ENCODE measurements at regions not wholly inside any gene's neighbourhood (a gene's known extent, or its start where the extent isn't known, plus 50 kb on each side); places are given as distances from the start of the nearest gene placed in this dataset.

DNA sequence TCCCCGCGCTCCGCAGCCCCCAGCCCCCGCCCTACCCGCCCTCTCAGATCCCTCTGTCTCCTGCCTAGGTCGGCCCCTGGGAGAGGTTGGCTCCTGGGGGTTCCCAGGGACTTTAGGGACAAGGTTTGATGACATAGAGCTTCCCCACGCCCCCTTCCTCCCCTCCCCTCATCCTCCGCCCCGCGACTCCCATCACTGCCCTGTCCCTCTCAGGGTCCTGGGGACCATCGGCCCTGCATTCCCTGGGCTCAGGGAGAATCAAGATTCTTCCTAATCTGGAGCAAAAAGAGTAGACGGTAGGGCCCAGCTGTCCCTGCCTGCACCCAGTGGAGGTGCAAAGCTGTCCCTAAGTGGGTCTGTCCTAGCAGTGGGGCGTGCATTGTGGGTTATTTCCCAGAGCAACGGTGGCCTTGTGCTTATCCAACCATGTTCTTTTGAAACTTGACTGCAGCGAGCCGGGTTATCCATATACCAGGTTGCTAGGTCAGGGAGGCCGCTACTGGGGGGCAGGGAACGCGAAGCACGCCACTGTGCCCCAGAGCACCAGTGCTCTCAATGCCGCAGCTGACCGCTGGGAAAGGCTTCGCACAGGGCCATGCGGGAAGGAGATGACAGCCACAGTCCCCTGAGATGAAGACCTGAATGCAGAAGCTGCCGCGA, 124.4 kb upstream of the PRMT8 start:
- H3K27me3 ChIP-seq (replicated peaks in 1 of 2; ENCODE audit: control insufficient read depth in 2 of 2, extremely low read depth in 1 of 2, insufficient read depth in 2 of 2, low read length in 1 of 2) = peaks cover 8 to 49% of the 10 kb centered on the region in 2 experiments
- no peak for ATAC-seq (replicated peaks in 1 of 4)
- H3K27ac ChIP-seq (ENCODE audit: low read length) = no peak overlapping the region
- no peaks in the 10 kb centered on the region for H3K9me3 ChIP-seq
- H3K4me1 Mint-ChIP-seq = peaks cover 2 to 6% (median 3%) of the 10 kb centered on the region in 3 donors
- DNase-seq = no peak
- no peaks in the 10 kb centered on the region for H3K36me3 ChIP-seq (ENCODE audit: control insufficient read depth in 2 of 2, extremely low read depth in 1 of 2, insufficient read depth in 1 of 2, low read length in 1 of 2)
- H3K4me1 ChIP-seq (ENCODE audit: control insufficient read depth in 1 of 2, extremely low read depth in 1 of 2, insufficient read depth in 2 of 2, low read length in 2 of 2) = no peaks in the 10 kb centered on the region
- ChIA-PET POLR2A (interaction anchor here in 1 of 2 donors (0.6 kb wide), 1 partner anchor 581 kb away, joined by 4 read pairs; no protein-coding TSS in a partner anchor), CTCF (no interaction called here)
- H3K36me3 Mint-ChIP-seq = no peaks in the 10 kb centered on the region
- WGBS (ENCODE audit: insufficient coverage) = 53% methylated on average over 18 of the region's 26 CpGs
- H3K27me3 Mint-ChIP-seq = peaks cover 21 to 23% of the 10 kb centered on the region in 2 donors
- no peak overlapping the region for H3K4me3 ChIP-seq (ENCODE audit: control insufficient read depth in 1 of 2, extremely low read depth in 1 of 2, low read length in 1 of 2)
- no peak overlapping the region for H3K4me3 Mint-ChIP-seq
- H3K27ac Mint-ChIP-seq = no peak overlapping the region
- H3K9me3 Mint-ChIP-seq = no peaks in the 10 kb centered on the region

DNA sequence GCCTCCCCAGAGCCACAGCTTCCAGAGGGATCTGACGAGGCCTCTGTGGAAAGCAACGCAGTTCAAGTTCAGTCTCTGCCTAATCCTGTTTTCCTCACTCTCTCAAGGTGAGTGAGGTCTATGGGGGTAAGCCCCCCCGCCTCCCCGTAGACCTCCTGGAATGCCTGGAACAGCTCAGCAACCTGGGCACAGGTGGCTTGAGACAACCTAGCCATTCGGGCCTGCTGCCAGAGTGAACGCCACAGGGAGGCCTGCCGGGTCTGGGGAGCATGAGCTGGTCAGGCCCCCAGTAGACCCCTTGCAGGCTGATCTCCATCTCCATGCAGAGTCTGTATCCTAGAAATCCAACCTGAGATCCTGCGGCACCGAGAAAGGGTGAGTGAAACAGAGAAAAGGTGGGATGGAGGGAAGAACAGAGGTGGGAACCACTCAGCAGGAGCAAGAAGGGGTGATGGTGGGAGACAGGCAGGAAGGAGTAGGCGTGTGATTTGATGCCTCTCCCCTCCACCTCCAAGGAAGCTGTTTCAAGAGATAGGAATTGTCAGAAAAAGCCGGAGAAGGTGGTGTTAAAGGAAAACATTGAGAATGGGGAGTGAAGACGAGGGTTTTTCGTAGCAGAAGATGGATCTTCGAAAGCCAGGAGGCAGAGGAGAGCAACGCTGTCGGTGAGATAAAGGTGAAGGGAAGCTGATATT, 123.1 kb upstream of the PRMT8 start:
- POLR2A ChIA-PET = no interaction called here
- CTCF ChIA-PET = no interaction called here
- no peaks in the 10 kb centered on the region for H3K36me3 Mint-ChIP-seq

DNA sequence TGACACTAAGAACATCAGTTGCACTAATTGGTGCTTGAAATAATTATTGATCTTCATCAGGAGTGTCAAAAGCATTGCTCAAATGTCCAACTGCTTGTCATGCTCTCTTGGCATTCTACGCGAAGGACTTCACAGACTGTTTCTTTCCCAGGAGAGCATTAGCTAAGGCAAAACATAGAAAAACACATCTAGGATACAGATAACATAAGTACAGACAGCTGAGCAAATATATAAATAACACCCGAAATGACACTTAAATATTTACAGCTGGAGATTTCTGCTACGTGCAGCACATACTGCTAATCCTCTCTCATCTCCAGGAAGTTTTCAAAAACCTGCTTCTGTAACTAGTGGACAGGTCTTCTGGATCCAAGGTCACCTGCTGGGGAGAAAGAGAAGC, 120.0 kb upstream of the PRMT8 start:
- no peaks in the 10 kb centered on the region for H3K36me3 ChIP-seq (ENCODE audit: control insufficient read depth in 2 of 2, extremely low read depth in 1 of 2, insufficient read depth in 1 of 2, low read length in 1 of 2)
- no peaks in the 10 kb centered on the region for H3K9me3 ChIP-seq
- no peak overlapping the region for H3K27ac Mint-ChIP-seq
- 93% methylated on average over 2 of the region's 4 CpGs for WGBS (ENCODE audit: insufficient coverage)
- no peak overlapping the region for H3K4me3 Mint-ChIP-seq
- no peak for DNase-seq
- H3K36me3 Mint-ChIP-seq = no peaks in the 10 kb centered on the region
- POLR2A ChIA-PET = no interaction called here
- no peaks in the 10 kb centered on the region for H3K4me1 Mint-ChIP-seq
- H3K27me3 ChIP-seq (replicated peaks in 1 of 2; ENCODE audit: control insufficient read depth in 2 of 2, extremely low read depth in 1 of 2, insufficient read depth in 2 of 2, low read length in 1 of 2) = peaks cover 8 to 23% of the 10 kb centered on the region in 2 experiments
- no peaks in the 10 kb centered on the region for H3K9me3 Mint-ChIP-seq
- H3K4me1 ChIP-seq (ENCODE audit: control insufficient read depth in 1 of 2, extremely low read depth in 1 of 2, insufficient read depth in 2 of 2, low read length in 2 of 2) = no peaks in the 10 kb centered on the region
- no peak overlapping the region for H3K27ac ChIP-seq (ENCODE audit: low read length)
- CTCF ChIA-PET = no interaction called here
- no peak for ATAC-seq (replicated peaks in 1 of 4)
- H3K4me3 ChIP-seq (ENCODE audit: control insufficient read depth in 1 of 2, extremely low read depth in 1 of 2, low read length in 1 of 2) = no peak overlapping the region
- H3K27me3 Mint-ChIP-seq = peaks cover 0 to 5% of the 10 kb centered on the region in 2 donors

More for the DNA sequence above, 123.1 kb upstream of the PRMT8 start:
- Histone ChIP-seq H3K4me1 (ENCODE audit: control insufficient read depth in 1 of 2, extremely low read depth in 1 of 2, insufficient read depth in 2 of 2, low read length in 2 of 2) (no peaks in the 10 kb centered on the region), H3K9me3 (no peaks in the 10 kb centered on the region), H3K27ac (ENCODE audit: low read length) (no peak overlapping the region), H3K4me3 (ENCODE audit: control insufficient read depth in 1 of 2, extremely low read depth in 1 of 2, low read length in 1 of 2) (no peak overlapping the region), H3K27me3 (replicated peaks in 1 of 2; ENCODE audit: control insufficient read depth in 2 of 2, extremely low read depth in 1 of 2, insufficient read depth in 2 of 2, low read length in 1 of 2) (peaks cover 8 to 47% of the 10 kb centered on the region in 2 experiments), H3K36me3 (ENCODE audit: control insufficient read depth in 2 of 2, extremely low read depth in 1 of 2, insufficient read depth in 1 of 2, low read length in 1 of 2) (no peaks in the 10 kb centered on the region)
- Mint-ChIP-seq H3K4me1 (peaks cover 2 to 6% (median 3%) of the 10 kb centered on the region in 3 donors), H3K4me3 (no peak overlapping the region), H3K27me3 (peaks cover 21 to 23% of the 10 kb centered on the region in 2 donors), H3K27ac (no peak overlapping the region), H3K9me3 (no peaks in the 10 kb centered on the region)
- ATAC-seq (replicated peaks in 1 of 4) (no peak), DNase-seq (no peak)
- 85% methylated on average over 11 of the region's 16 CpGs for WGBS (ENCODE audit: insufficient coverage)

DNA sequence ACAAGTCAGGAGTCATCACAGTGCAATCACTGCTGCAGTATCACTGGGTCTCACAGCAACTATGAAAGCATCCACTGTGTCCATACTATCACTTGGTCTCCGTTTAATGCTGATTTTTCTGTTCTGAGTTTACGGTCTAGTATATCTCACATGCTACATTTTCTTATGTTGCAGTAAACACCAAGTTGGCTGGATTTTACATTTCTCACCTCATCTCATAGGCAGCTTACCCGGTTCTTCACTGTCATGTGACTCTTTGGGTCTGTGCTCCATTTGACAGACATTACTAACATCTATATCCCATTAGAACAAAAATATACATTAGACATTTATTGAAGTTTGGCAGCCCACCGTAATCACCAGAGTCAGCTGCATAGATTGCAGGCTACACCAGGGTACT, 115.7 kb upstream of the PRMT8 start:
- no peak overlapping the region for H3K27ac Mint-ChIP-seq
- no peaks in the 10 kb centered on the region for H3K4me1 ChIP-seq (ENCODE audit: control insufficient read depth in 1 of 2, extremely low read depth in 1 of 2, insufficient read depth in 2 of 2, low read length in 2 of 2)
- peaks cover 2 to 6% of the 10 kb centered on the region in 2 donors for H3K27me3 Mint-ChIP-seq
- no peak overlapping the region for H3K27ac ChIP-seq (ENCODE audit: low read length)
- H3K36me3 ChIP-seq (ENCODE audit: control insufficient read depth in 2 of 2, extremely low read depth in 1 of 2, insufficient read depth in 1 of 2, low read length in 1 of 2) = no peaks in the 10 kb centered on the region
- H3K4me3 Mint-ChIP-seq = no peak overlapping the region
- ATAC-seq (replicated peaks in 1 of 4) = no peak
- H3K4me3 ChIP-seq (ENCODE audit: control insufficient read depth in 1 of 2, extremely low read depth in 1 of 2, low read length in 1 of 2) = no peak overlapping the region
- no peaks in the 10 kb centered on the region for H3K9me3 ChIP-seq
- 79% methylated on average over 4 of the region's 4 CpGs for WGBS (ENCODE audit: insufficient coverage)
- H3K4me1 Mint-ChIP-seq = no peaks in the 10 kb centered on the region
- CTCF ChIA-PET = no interaction called here
- H3K36me3 Mint-ChIP-seq = no peaks in the 10 kb centered on the region
- no peaks in the 10 kb centered on the region for H3K9me3 Mint-ChIP-seq
- no peak for DNase-seq
- peaks cover 4 to 17% of the 10 kb centered on the region in 2 experiments for H3K27me3 ChIP-seq (replicated peaks in 1 of 2; ENCODE audit: control insufficient read depth in 2 of 2, extremely low read depth in 1 of 2, insufficient read depth in 2 of 2, low read length in 1 of 2)
- POLR2A ChIA-PET = no interaction called here

DNA sequence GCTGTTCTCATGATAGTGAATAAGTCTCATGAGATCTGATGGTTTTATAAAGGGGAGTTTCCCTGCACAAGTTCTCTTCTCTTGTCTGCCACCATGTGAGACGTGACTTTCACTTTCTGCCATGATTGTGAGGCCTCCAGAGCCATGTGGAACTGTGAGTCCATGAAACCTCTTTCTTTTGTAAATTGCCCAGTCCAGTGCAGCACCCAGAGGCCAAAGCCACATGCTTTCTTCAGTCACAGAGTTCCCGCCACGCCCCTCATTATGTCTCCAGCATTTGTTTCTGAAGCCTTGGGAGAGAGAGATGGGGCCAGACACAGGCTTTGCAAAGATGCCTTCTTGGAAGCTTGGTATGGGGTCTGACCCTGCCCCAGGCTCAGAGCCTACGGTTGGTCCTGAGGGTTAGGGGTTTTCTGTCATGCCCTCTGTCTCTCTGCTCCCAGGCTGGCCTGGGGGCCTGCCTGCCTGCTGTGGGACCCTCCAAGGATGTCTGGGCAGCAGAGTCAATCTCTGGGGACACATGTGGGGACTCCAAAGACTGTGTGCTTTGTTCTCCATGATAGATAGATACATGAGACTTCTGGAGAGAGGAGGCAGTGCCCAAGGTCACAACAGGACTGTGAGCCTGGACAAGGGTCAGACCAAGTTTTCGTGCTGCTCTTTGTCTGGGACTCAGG, 114.1 kb upstream of the PRMT8 start:
- Mint-ChIP-seq H3K4me3 (no peak overlapping the region), H3K27me3 (peaks cover 12 to 15% of the 10 kb centered on the region in 2 donors), H3K36me3 (no peaks in the 10 kb centered on the region), H3K4me1 (no peaks in the 10 kb centered on the region), H3K9me3 (no peaks in the 10 kb centered on the region), H3K27ac (no peak overlapping the region)
- H3K27me3 ChIP-seq (replicated peaks in 1 of 2; ENCODE audit: control insufficient read depth in 2 of 2, extremely low read depth in 1 of 2, insufficient read depth in 2 of 2, low read length in 1 of 2) = peaks cover 0 to 22% of the 10 kb centered on the region in 2 experiments
- no peaks in the 10 kb centered on the region for H3K9me3 ChIP-seq
- DNase-seq (no peak), ATAC-seq (replicated peaks in 1 of 4) (no peak)
- H3K27ac ChIP-seq (ENCODE audit: low read length) = no peak overlapping the region
- ChIA-PET POLR2A (no interaction called here), CTCF (no interaction called here)
- no peak overlapping the region for H3K4me3 ChIP-seq (ENCODE audit: control insufficient read depth in 1 of 2, extremely low read depth in 1 of 2, low read length in 1 of 2)
- no peaks in the 10 kb centered on the region for H3K4me1 ChIP-seq (ENCODE audit: control insufficient read depth in 1 of 2, extremely low read depth in 1 of 2, insufficient read depth in 2 of 2, low read length in 2 of 2)
- WGBS (ENCODE audit: insufficient coverage) = 68% methylated on average over 5 of the region's 5 CpGs
- H3K36me3 ChIP-seq (ENCODE audit: control insufficient read depth in 2 of 2, extremely low read depth in 1 of 2, insufficient read depth in 1 of 2, low read length in 1 of 2) = no peaks in the 10 kb centered on the region

DNA sequence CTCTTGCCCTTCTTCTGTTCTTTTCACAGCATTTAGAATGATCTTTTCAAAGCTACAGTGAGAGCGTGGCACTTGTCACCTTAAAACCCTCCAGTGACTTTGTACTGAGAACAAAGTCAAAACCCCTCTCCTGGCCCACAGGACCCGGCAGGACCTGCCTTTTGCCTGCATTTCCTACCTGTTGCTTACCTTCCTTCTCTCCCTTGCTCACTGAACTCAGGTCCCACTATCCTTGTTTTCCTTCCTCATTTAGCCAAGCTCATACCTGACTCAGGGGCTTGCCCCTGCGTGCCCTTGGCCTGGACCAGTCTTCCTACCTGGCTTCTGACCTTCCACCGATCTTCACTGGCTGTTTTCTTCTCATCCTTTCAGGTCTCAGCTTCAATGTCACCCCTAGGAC, 112.3 kb upstream of the PRMT8 start:
- H3K27me3 Mint-ChIP-seq = peaks cover 18 to 19% of the 10 kb centered on the region in 2 donors
- 70% methylated on average over 4 of the region's 4 CpGs for WGBS (ENCODE audit: insufficient coverage)
- H3K4me1 Mint-ChIP-seq = no peaks in the 10 kb centered on the region
- H3K36me3 ChIP-seq (ENCODE audit: control insufficient read depth in 2 of 2, extremely low read depth in 1 of 2, insufficient read depth in 1 of 2, low read length in 1 of 2) = no peaks in the 10 kb centered on the region
- H3K27me3 ChIP-seq (replicated peaks in 1 of 2; ENCODE audit: control insufficient read depth in 2 of 2, extremely low read depth in 1 of 2, insufficient read depth in 2 of 2, low read length in 1 of 2) = peaks cover 0 to 22% of the 10 kb centered on the region in 2 experiments
- POLR2A ChIA-PET = no interaction called here
- no peaks in the 10 kb centered on the region for H3K4me1 ChIP-seq (ENCODE audit: control insufficient read depth in 1 of 2, extremely low read depth in 1 of 2, insufficient read depth in 2 of 2, low read length in 2 of 2)
- H3K4me3 ChIP-seq (ENCODE audit: control insufficient read depth in 1 of 2, extremely low read depth in 1 of 2, low read length in 1 of 2) = no peak overlapping the region
- CTCF ChIA-PET = no interaction called here
- no peak overlapping the region for H3K4me3 Mint-ChIP-seq
- H3K27ac Mint-ChIP-seq = no peak overlapping the region
- DNase-seq (no peak), ATAC-seq (replicated peaks in 1 of 4) (no peak)
- H3K9me3 Mint-ChIP-seq = no peaks in the 10 kb centered on the region
- H3K9me3 ChIP-seq = no peaks in the 10 kb centered on the region
- no peaks in the 10 kb centered on the region for H3K36me3 Mint-ChIP-seq
- H3K27ac ChIP-seq (ENCODE audit: low read length) = no peak overlapping the region

All from T-cell (primary cell).